Cardiac fibroblast (primary cell): ENCODE measurements at regions not wholly inside any gene's neighbourhood (a gene's known extent, or its start where the extent isn't known, plus 50 kb on each side); places are given as distances from the start of the nearest gene placed in this dataset.

Experiments used
- DNase-seq, 2 donors: peaks; one replicate each; pipeline versions ENCODE4 v3.0.0 to v3.0.0-alpha.2; 2010; ENCODE audit warnings: low read depth in 2 of 2
- H3K4me3 ChIP-seq, 2 donors: replicated peaks in 1 of 2; 1 replicate in 1 of 2; 2 replicates in 1 of 2; pipeline ENCODE4 v1.5.1; 2011; ENCODE audit warnings: low read depth in 2 of 2, low read length in 2 of 2, mild to moderate bottlenecking in 2 of 2, moderate library complexity in 1 of 2
- CTCF ChIP-seq: IDR thresholded peaks from one replicate; pipeline ENCODE4 v1.5.1; 2011; ENCODE audit warnings: low read depth, mild to moderate bottlenecking, low read length, inconsistent platforms

GRCh38 chr4:37528166-37528885 lies 157.8 kb downstream of the RELL1 start:
- no peak overlapping the region for H3K4me3 ChIP-seq
- no peak for TF ChIP-seq CTCF
- no peak for DNase-seq

GRCh38 chr4:37524267-37524666 lies 161.9 kb downstream of the RELL1 start:
- no peak overlapping the region for H3K4me3 ChIP-seq
- DNase-seq, result no peak
- no peak for TF ChIP-seq CTCF

GRCh38 chr4:37522996-37523395 lies 163.2 kb downstream of the RELL1 start:
- H3K4me3 ChIP-seq, result no peak overlapping the region
- peak in 1 of 2 donors; percentile 2 for DNase-seq
- TF ChIP-seq CTCF, result no peak

GRCh38 chr4:37517326-37517725 lies 168.8 kb downstream of the RELL1 start:
- no peak for DNase-seq
- no peak for TF ChIP-seq CTCF
- H3K4me3 ChIP-seq, result no peak overlapping the region

- TF ChIP-seq CTCF, result no peak
- H3K4me3 ChIP-seq, result no peak overlapping the region
Observed at GRCh38 chr4:37516057-37516775, 170.0 kb downstream of the RELL1 start.

GRCh38 chr4:37510626-37511025 lies 175.6 kb downstream of the RELL1 start:
- no peak for TF ChIP-seq CTCF
- no peak for DNase-seq
- H3K4me3 ChIP-seq, result no peak overlapping the region

More at GRCh38 chr4:37516057-37516775, 170.0 kb downstream of the RELL1 start:
- DNase-seq, result peak in 1 of 2 donors; percentile 12

- no peak overlapping the region for H3K4me3 ChIP-seq
- no peak for TF ChIP-seq CTCF
- DNase-seq, result no peak
Observed at GRCh38 chr4:37503261-37503660, 182.9 kb downstream of the RELL1 start.
